Fibroblast of mammary gland (primary cell): ENCODE measurements at regions not wholly inside any gene's neighbourhood (a gene's known extent, or its start where the extent isn't known, plus 50 kb on each side); places are given as distances from the start of the nearest gene placed in this dataset.
"Not testable (repeated sequence)": the region's sequence is repeated elsewhere in the genome, so short reads cannot be mapped to it uniquely, and the experiment has no call there.

ENCODE experiments used
- DNase-seq: peaks from one replicate; pipeline ENCODE4 v3.0.0-alpha.2; 2010; ENCODE audit warnings: low read depth
- H3K4me3 ChIP-seq: 2 replicates; pipeline ENCODE4 v1.5.1; 2011; ENCODE audit warnings: low read depth, mild to moderate bottlenecking, low read length, moderate library complexity; ENCODE audit not compliant: control insufficient read depth
- CTCF ChIP-seq: conservative IDR thresholded peaks from 2 replicates; pipeline ENCODE4 v1.5.1; 2011; ENCODE audit warnings: low read depth, low read length, inconsistent platforms; ENCODE audit not compliant: control insufficient read depth, insufficient read depth

DNA sequence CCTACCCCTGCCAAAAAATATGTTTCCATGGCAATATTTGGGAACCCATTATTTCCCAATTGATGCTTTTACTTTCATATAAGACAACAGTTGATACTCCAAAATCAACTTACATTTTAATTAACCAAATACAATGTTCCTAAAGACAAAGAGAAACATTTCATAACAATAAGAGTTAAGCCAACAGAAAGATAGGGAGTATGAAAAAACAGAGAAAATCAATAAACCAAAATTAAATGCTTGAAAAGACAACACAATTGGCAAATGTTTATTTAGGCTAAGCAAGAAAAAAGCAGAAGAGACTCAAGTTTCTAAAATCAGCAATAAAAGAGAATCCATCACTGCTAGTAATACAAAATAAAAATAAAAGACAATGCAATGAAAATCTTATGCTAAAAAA is 123.1 kb upstream of the VPREB1 start:
- H3K4me3 ChIP-seq, result no peak overlapping the region
- no peak for DNase-seq
- no peak for TF ChIP-seq CTCF

DNA sequence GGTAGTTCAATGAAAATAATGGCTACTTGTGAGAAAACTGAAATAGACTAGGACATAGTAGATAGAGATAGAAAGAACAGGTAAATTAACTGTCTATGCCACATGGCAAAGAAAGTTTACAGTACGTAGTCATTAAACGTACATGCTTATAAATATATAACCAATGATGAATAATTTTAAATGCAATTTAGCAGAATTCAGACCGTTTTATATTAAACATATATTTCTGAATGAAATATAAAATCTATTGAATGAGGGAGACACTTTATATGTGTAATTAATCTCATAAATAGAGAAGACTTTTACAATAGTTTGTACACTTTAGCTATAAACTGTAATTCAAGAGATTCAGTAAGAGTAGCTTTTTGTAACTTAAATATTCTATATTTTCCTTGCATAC is 124.4 kb upstream of the VPREB1 start:
- no peak for TF ChIP-seq CTCF
- no peak for DNase-seq
- H3K4me3 ChIP-seq, result no peak overlapping the region

DNA sequence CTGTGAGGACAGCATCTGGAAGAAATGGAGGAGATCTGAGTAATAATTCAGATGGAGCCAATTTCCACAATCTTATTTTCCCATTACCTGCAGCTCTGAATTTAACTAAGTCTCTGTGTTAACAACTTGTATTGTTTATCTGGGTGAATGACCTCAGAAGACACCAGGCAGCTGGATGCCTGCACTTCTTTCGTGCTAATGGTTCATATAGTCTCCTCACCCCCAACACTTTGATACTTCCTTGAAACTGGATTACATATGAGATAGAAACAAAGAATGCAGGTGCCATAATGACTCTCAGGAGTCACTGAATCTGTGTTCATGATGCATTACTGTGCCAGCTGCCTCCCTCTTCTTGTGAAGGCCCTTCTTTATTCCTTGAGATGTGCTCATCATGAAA is 125.6 kb upstream of the VPREB1 start:
- TF ChIP-seq CTCF, result no peak
- DNase-seq, result no peak

GRCh38 chr22:22117864-22118544 is 126.6 kb upstream of the VPREB1 start:
- H3K4me3 ChIP-seq, DNase-seq: not testable (repeated sequence)

More for the DNA sequence above, 125.6 kb upstream of the VPREB1 start:
- no peak overlapping the region for H3K4me3 ChIP-seq

GRCh38 chr22:22116997-22117770 is 127.4 kb upstream of the VPREB1 start:
- H3K4me3 ChIP-seq, DNase-seq: not testable (repeated sequence)

DNA sequence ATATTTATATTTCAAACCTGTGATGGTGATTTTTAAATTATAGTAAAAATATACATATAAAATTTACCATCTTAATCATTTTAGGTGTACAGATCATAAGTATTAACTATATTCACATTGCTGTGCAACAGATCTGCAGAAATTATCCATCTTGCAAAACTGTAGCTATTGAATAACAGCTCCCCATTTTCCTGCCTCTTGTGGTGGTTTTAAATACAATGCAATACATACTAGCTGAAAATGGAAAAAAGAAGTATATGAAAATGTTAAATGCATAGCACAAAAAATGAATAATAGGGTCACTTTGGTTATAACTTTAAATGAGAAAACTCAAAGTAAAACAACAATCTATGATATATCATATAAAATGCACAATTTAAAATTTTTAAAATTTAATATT is 130.9 kb upstream of the VPREB1 start:
- no peak for DNase-seq
- TF ChIP-seq CTCF, result no peak
- no peak overlapping the region for H3K4me3 ChIP-seq

DNA sequence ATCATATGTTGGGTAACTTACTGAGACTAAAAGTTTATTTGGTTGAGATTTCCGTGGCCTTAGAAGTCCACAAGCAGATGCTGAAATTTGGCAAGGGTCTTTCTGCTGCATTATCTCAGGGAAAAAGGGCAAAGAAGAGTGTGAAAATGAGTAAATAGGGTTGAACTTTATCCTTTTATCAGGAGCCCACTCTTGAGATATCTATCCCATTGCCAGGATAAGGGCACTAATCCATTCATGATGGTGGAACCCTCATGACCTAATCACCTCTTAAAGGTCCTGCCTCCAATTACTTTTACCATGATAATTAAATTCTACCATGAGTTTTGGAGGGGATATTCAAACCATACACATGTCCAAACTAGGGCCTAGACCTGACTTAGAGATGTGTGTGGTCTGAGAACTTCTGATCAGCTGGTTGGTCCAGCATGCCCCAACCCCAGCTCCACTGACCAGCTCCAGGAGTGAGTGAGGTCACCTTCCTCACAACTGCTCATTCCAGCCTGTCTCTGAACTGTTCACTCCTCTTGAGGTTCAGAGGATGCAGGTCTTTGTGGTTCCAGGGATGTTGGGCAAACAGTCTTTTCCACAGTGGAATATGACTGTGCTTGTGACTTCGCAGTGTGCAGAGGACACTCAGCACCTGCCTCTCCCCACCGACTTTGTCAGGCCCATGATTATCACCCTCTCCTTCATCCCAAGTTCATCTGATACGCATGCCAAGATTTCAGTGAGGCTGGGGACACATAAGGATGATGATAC is 130.1 kb upstream of the TOP3B start:
- no peak for TF ChIP-seq CTCF

More for the DNA sequence above, 130.1 kb upstream of the TOP3B start:
- DNase-seq, result no peak
- H3K4me3 ChIP-seq, result no peak overlapping the region
